ENCODE measurements at regions not wholly inside any gene's neighbourhood (a gene's known extent, or its start where the extent isn't known, plus 50 kb on each side); places are given as distances from the start of the nearest gene placed in this dataset.
"Not testable (repeated sequence)": the region's sequence is repeated elsewhere in the genome, so short reads cannot be mapped to it uniquely, and the experiment has no call there.

- H3K27me3 Mint-ChIP-seq: peaks cover 32% of the 10 kb centered on the region
- no peak overlapping the region for H3K4me3 Mint-ChIP-seq
- no peak overlapping the region for H3K27ac Mint-ChIP-seq
- H3K9me3 Mint-ChIP-seq: no peaks in the 10 kb centered on the region
- ATAC-seq (ENCODE audit: low read depth): no peak
- POLR2A ChIA-PET: no interaction called here
- DNase-seq: no peak
- H3K36me3 Mint-ChIP-seq: no peaks in the 10 kb centered on the region
- no peaks in the 10 kb centered on the region for H3K4me1 Mint-ChIP-seq
Observed at GRCh38 chr10:91745090-91745831, 53.0 kb upstream of the TNKS2 start.

- H3K27me3 Mint-ChIP-seq: peaks cover 39% of the 10 kb centered on the region
- DNase-seq: no peak
- POLR2A ChIA-PET: no interaction called here
- H3K27ac Mint-ChIP-seq: no peak overlapping the region
- no peaks in the 10 kb centered on the region for H3K36me3 Mint-ChIP-seq
- no peak for ATAC-seq (ENCODE audit: low read depth)
- peaks cover 2% of the 10 kb centered on the region for H3K9me3 Mint-ChIP-seq
- no peaks in the 10 kb centered on the region for H3K4me1 Mint-ChIP-seq
- H3K4me3 Mint-ChIP-seq: no peak overlapping the region
Observed at GRCh38 chr10:91743465-91743864, 54.8 kb upstream of the TNKS2 start.

GRCh38 chr10:91742229-91742628, 56.0 kb upstream of the TNKS2 start:
- no peak for DNase-seq
- POLR2A ChIA-PET: no interaction called here
- H3K4me3 Mint-ChIP-seq: no peak overlapping the region
- peaks cover 51% of the 10 kb centered on the region for H3K27me3 Mint-ChIP-seq
- H3K36me3 Mint-ChIP-seq: no peaks in the 10 kb centered on the region
- no peak for ATAC-seq (ENCODE audit: low read depth)
- H3K9me3 Mint-ChIP-seq: peaks cover 3% of the 10 kb centered on the region
- H3K27ac Mint-ChIP-seq: no peak overlapping the region
- no peaks in the 10 kb centered on the region for H3K4me1 Mint-ChIP-seq

- no peaks in the 10 kb centered on the region for H3K36me3 Mint-ChIP-seq
- H3K4me3 Mint-ChIP-seq: no peak overlapping the region
- H3K27ac Mint-ChIP-seq: no peak overlapping the region
- H3K27me3 Mint-ChIP-seq: peaks cover 60% of the 10 kb centered on the region
- ATAC-seq (ENCODE audit: low read depth) (no peak), DNase-seq (no peak)
- H3K4me1 Mint-ChIP-seq: no peaks in the 10 kb centered on the region
- POLR2A ChIA-PET: no interaction called here
- peaks cover 3% of the 10 kb centered on the region for H3K9me3 Mint-ChIP-seq
Observed at GRCh38 chr10:91741356-91741755, 56.9 kb upstream of the TNKS2 start.

- no peaks in the 10 kb centered on the region for H3K4me1 Mint-ChIP-seq
- H3K9me3 Mint-ChIP-seq: peaks cover 3% of the 10 kb centered on the region
- no peak overlapping the region for H3K27ac Mint-ChIP-seq
- POLR2A ChIA-PET: no interaction called here
- ATAC-seq (ENCODE audit: low read depth) (no peak), DNase-seq (no peak)
- no peaks in the 10 kb centered on the region for H3K36me3 Mint-ChIP-seq
- H3K4me3 Mint-ChIP-seq: no peak overlapping the region
- H3K27me3 Mint-ChIP-seq: peaks cover 58% of the 10 kb centered on the region
Observed at GRCh38 chr10:91740353-91740924, 57.8 kb upstream of the TNKS2 start.

GRCh38 chr10:91732265-91732664, 66.0 kb upstream of the TNKS2 start:
- H3K4me1 Mint-ChIP-seq; H3K4me3 Mint-ChIP-seq; H3K27ac Mint-ChIP-seq; H3K36me3 Mint-ChIP-seq; DNase-seq; ATAC-seq (ENCODE audit: low read depth); POLR2A ChIA-PET; H3K9me3 Mint-ChIP-seq: not testable (repeated sequence)
- H3K27me3 Mint-ChIP-seq: peaks cover 21% of the 10 kb centered on the region

GRCh38 chr10:91729339-91729738, 68.9 kb upstream of the TNKS2 start:
- ATAC-seq (ENCODE audit: low read depth); H3K36me3 Mint-ChIP-seq: not testable (repeated sequence)

GRCh38 chr10:91726355-91726754, 71.9 kb upstream of the TNKS2 start:
- Mint-ChIP-seq H3K4me1 (no peaks in the 10 kb centered on the region), H3K4me3 (no peak overlapping the region), H3K36me3 (no peaks in the 10 kb centered on the region), H3K27ac (no peak overlapping the region), H3K9me3 (no peaks in the 10 kb centered on the region), H3K27me3 (peaks cover 5% of the 10 kb centered on the region)
- ATAC-seq (ENCODE audit: low read depth) (no peak), DNase-seq (no peak)
- POLR2A ChIA-PET: no interaction called here

More at GRCh38 chr10:91729339-91729738, 68.9 kb upstream of the TNKS2 start:
- H3K9me3 Mint-ChIP-seq, DNase-seq, H3K27ac Mint-ChIP-seq, H3K27me3 Mint-ChIP-seq, H3K4me1 Mint-ChIP-seq, H3K4me3 Mint-ChIP-seq, POLR2A ChIA-PET: not testable (repeated sequence)

- no peaks in the 10 kb centered on the region for H3K36me3 Mint-ChIP-seq
- no peak for DNase-seq
- no peak for ATAC-seq (ENCODE audit: low read depth)
- no peaks in the 10 kb centered on the region for H3K9me3 Mint-ChIP-seq
- no peak overlapping the region for H3K4me3 Mint-ChIP-seq
- H3K27ac Mint-ChIP-seq: no peak overlapping the region
- H3K4me1 Mint-ChIP-seq: no peaks in the 10 kb centered on the region
- H3K27me3 Mint-ChIP-seq: peaks cover 11% of the 10 kb centered on the region
- POLR2A ChIA-PET: no interaction called here
Observed at GRCh38 chr10:91724933-91725332, 73.3 kb upstream of the TNKS2 start.

GRCh38 chr10:91713461-91714072, 80.7 kb upstream of the PPP1R3C start:
- Mint-ChIP-seq H3K27me3 (peaks cover 22% of the 10 kb centered on the region), H3K36me3 (no peaks in the 10 kb centered on the region), H3K9me3 (no peaks in the 10 kb centered on the region), H3K27ac (no peak overlapping the region), H3K4me1 (no peaks in the 10 kb centered on the region), H3K4me3 (no peak overlapping the region)
- POLR2A ChIA-PET: no interaction called here
- ATAC-seq (ENCODE audit: low read depth) (no peak), DNase-seq (no peak)

GRCh38 chr10:91711885-91712680, 79.2 kb upstream of the PPP1R3C start:
- POLR2A ChIA-PET: no interaction called here
- no peaks in the 10 kb centered on the region for H3K4me1 Mint-ChIP-seq
- H3K4me3 Mint-ChIP-seq: no peak overlapping the region
- ATAC-seq (ENCODE audit: low read depth) (no peak), DNase-seq (no peak)
- H3K27ac Mint-ChIP-seq: no peak overlapping the region
- no peaks in the 10 kb centered on the region for H3K36me3 Mint-ChIP-seq
- H3K9me3 Mint-ChIP-seq: no peaks in the 10 kb centered on the region
- peaks cover 21% of the 10 kb centered on the region for H3K27me3 Mint-ChIP-seq

GRCh38 chr10:91709394-91709798, 76.5 kb upstream of the PPP1R3C start:
- Mint-ChIP-seq H3K27me3 (peaks cover 22% of the 10 kb centered on the region), H3K27ac (no peak overlapping the region), H3K4me3 (no peak overlapping the region), H3K36me3 (no peaks in the 10 kb centered on the region), H3K9me3 (no peaks in the 10 kb centered on the region), H3K4me1 (no peaks in the 10 kb centered on the region)
- ATAC-seq (ENCODE audit: low read depth) (no peak), DNase-seq (no peak)
- POLR2A ChIA-PET: no interaction called here

GRCh38 chr10:91708174-91708861, 75.4 kb upstream of the PPP1R3C start:
- Mint-ChIP-seq H3K9me3 (no peaks in the 10 kb centered on the region), H3K27me3 (peaks cover 26% of the 10 kb centered on the region), H3K36me3 (no peaks in the 10 kb centered on the region), H3K27ac (no peak overlapping the region), H3K4me3 (no peak overlapping the region), H3K4me1 (no peaks in the 10 kb centered on the region)
- no peak for ATAC-seq (ENCODE audit: low read depth)
- POLR2A ChIA-PET: no interaction called here
- DNase-seq: no peak

All from activated naive CD8-positive, alpha-beta T cell treated with anti-CD3 and anti-CD28 coated beads, Interleukin-2, amount 10 ng/mL, durations not matched to agents 7 days and 5 days (primary cell).